K562 (cell line): ENCODE measurements at regions not wholly inside any gene's neighbourhood (a gene's known extent, or its start where the extent isn't known, plus 50 kb on each side); places are given as distances from the start of the nearest gene placed in this dataset.
A peak's percentile ranks its signal among the peaks of the same experiment; 100 is the strongest.
"Not testable (repeated sequence)": the region's sequence is repeated elsewhere in the genome, so short reads cannot be mapped to it uniquely, and the experiment has no call there.

Source experiments
- ATAC-seq: fragments of 200-7000 bp; cut with Tn5 transposase; 3 replicates; pipeline ENCODE4 v1.9.1; 2020; ENCODE audit warnings: moderate library complexity
- BruUV-seq: library from RNA; stranded (reverse); fragments of 400-500 nt; replicated peaks from 2 replicates; lab custom pipeline; 2021; lab: Mats Ljungman, UMichigan
- CTCF ChIA-PET: fragments of 300-600 bp; formaldehyde crosslinking; extraction: SDS; loops from one replicate; lab custom pipeline; 2021; ENCODE audit warnings: low intra/inter-chr PET ratio; lab: Yijun Ruan, JAX
- POLR2A ChIA-PET: fragments of 300-600, 350-650 bp; sonication (Branson Sonifier 250); formaldehyde crosslinking; extraction: SDS; loops from one replicate; lab custom pipeline; 2021; ENCODE audit warnings: antibody characterized with exemption, inconsistent platforms; lab: Yijun Ruan, JAX
- DNase-seq, 4 experiments: peaks; one replicate each; pipeline versions ENCODE4 v3.0.0 to v3.0.0-alpha.2; 2011 to 2018; ENCODE audit warnings: low spot score in 3 of 4, mixed read lengths in 3 of 4; ENCODE audit errors: extremely low read depth in 1 of 4
- FAIRE-seq: peaks from 2 replicates; lab custom pipeline; 2011; peaks lifted over from hg19 to GRCh38; lab: Jason Lieb, UNC
- H2AFZ ChIP-seq: 2 replicates; pipeline ENCODE4 v1.6.0; 2011; ENCODE audit warnings: low read depth, low read length, control low read depth, inconsistent platforms
- H3K27ac ChIP-seq: fragments of 200-600 bp; 3 replicates; pipeline ENCODE4 v1.8.0; 2011; ENCODE audit warnings: low read depth, mild to moderate bottlenecking, control low read depth, inconsistent platforms, low read length, moderate library complexity, mixed read lengths; ENCODE audit errors: extremely low read depth
- H3K27me3 ChIP-seq, 2 experiments: fragments of 300-600 bp in 1 of 2; 2 replicates in 1 of 2; 3 replicates in 1 of 2; pipeline versions ENCODE4 v1.6.0 to v1.8.0; 2011; ENCODE audit warnings: inconsistent platforms in 2 of 2, low read length in 2 of 2, mild to moderate bottlenecking in 1 of 2, mixed read lengths in 1 of 2, moderate library complexity in 1 of 2; ENCODE audit not compliant: control insufficient read depth in 2 of 2, insufficient read depth in 2 of 2
- H3K36me3 ChIP-seq: fragments of 300-600 bp; 3 replicates; pipeline ENCODE4 v1.8.0; 2011; ENCODE audit warnings: mild to moderate bottlenecking, low read length, inconsistent platforms; ENCODE audit not compliant: control insufficient read depth, insufficient read depth
- H3K4me1 ChIP-seq, 2 experiments: fragments of 200-600 bp in 1 of 2; replicated peaks in 1 of 2; 2 replicates in 1 of 2; 3 replicates in 1 of 2; pipeline versions ENCODE4 v1.5.1 to v1.8.0; 2011; ENCODE audit warnings: inconsistent platforms in 2 of 2, low read length in 2 of 2, mild to moderate bottlenecking in 1 of 2, mixed read lengths in 1 of 2, moderate library complexity in 1 of 2; ENCODE audit not compliant: control insufficient read depth in 2 of 2, insufficient read depth in 2 of 2
- H3K4me2 ChIP-seq: 2 replicates; pipeline ENCODE4 v1.6.1; 2011; ENCODE audit warnings: low read length, control low read depth, inconsistent platforms, mixed read lengths; ENCODE audit not compliant: insufficient read depth
- H3K4me3 ChIP-seq: fragments of 200-600 bp; sonication (generic), shearing (Covaris generic); 2 replicates; pipeline ENCODE4 v1.5.1; 2016; ENCODE audit warnings: control low read depth, inconsistent platforms
- H3K79me2 ChIP-seq: fragments of 200-600 bp; 3 replicates; pipeline ENCODE4 v1.8.0; 2011; ENCODE audit warnings: low read length, inconsistent platforms; ENCODE audit not compliant: control insufficient read depth, insufficient read depth
- H3K9ac ChIP-seq, 2 experiments: 2 replicates each; pipeline versions ENCODE4 v1.6.0 to v1.6.1; 2011; ENCODE audit warnings: low read depth in 2 of 2, low read length in 2 of 2, control low read depth in 1 of 2, inconsistent platforms in 1 of 2, mild to moderate bottlenecking in 1 of 2, mixed read lengths in 1 of 2; ENCODE audit not compliant: insufficient read depth in 1 of 2
- H3K9me1 ChIP-seq: one replicate; pipeline ENCODE4 v1.6.0; 2011; ENCODE audit warnings: inconsistent platforms, mild to moderate bottlenecking, low read length, moderate library complexity; ENCODE audit not compliant: control insufficient read depth, insufficient read depth
- H3K9me3 ChIP-seq: replicated peaks from 2 replicates; pipeline ENCODE4 v1.5.1; 2011; ENCODE audit warnings: low read depth, low read length, inconsistent platforms; ENCODE audit not compliant: control insufficient read depth, insufficient read depth
- H4K20me1 ChIP-seq: replicated peaks from 2 replicates; pipeline ENCODE4 v1.6.1; 2011; ENCODE audit warnings: low read length, inconsistent platforms, mixed read lengths; ENCODE audit not compliant: control insufficient read depth, insufficient read depth
- WGBS: fragments of 100-300 bp; shearing (Covaris generic); methylation state at CpG from one replicate; pipeline ENCODE4 v1.1.6; 2016; ENCODE audit warnings: low coverage, mixed read lengths; ENCODE audit not compliant: insufficient coverage; ENCODE audit errors: missing lambda C conversion rate; 5-methylcytosine and 5-hydroxymethylcytosine counted together
- in situ Hi-C: fragments of 300-500 bp; cut with MboI; formaldehyde crosslinking; loops from 4 replicates; pipeline ENCODE4 v1.15.0; 2018; ENCODE audit warnings: inconsistent platforms, mixed read lengths
- intact Hi-C: fragments of 100-400 bp; cut with micrococcal nuclease; formaldehyde crosslinking; loops from 2 replicates; pipeline ENCODE4 v1.14.2; 2022

DNA sequence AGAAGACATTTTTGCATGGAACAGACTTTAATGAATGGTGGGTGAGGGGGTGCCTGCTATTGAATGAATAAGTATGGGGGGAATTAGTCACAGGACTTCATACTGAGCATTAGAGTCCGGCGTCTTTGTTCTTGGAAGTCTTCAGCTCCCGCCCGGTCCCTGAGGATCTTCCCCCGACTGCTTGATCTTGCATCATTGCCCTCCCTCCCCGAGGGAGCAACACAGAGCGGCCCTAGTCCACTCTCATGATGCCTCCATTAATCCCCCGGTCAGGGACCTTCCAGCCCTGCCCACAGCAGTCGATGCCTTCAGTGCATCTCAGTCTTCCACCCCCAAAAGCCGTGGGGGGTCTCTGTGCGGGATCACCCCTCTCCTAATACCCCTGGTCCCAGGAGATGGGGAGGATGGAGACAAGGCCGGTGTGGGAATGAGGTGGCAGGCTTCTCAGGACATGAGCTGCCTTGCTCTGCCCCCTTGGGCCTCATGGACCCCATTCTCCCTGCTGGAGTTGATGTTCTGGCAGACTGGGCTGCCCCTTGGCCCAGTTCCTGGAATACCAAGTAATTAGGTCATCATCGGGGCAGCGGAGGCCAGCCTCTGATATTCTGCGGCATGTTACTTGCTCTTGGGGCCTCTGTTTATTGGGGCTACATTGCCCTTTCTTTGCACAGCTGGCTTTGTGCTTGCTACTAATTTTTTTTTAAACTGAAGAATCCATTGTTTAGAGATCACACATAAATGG is 110.5 kb upstream of the PLGLB2 start:
- H3K4me1 ChIP-seq, FAIRE-seq, H2AFZ ChIP-seq, H3K36me3 ChIP-seq, BruUV-seq, H3K9me1 ChIP-seq, H3K4me2 ChIP-seq, H3K4me3 ChIP-seq, ATAC-seq, H3K9ac ChIP-seq, H3K9me3 ChIP-seq, intact Hi-C loops, H3K27ac ChIP-seq, in situ Hi-C loops, CTCF ChIA-PET, H4K20me1 ChIP-seq, POLR2A ChIA-PET, H3K27me3 ChIP-seq, H3K79me2 ChIP-seq: not testable (repeated sequence)
- DNase-seq: peak in 1 of 4 experiments; percentile 5
- 83% methylated on average over 11 of the region's 15 CpGs for WGBS

DNA sequence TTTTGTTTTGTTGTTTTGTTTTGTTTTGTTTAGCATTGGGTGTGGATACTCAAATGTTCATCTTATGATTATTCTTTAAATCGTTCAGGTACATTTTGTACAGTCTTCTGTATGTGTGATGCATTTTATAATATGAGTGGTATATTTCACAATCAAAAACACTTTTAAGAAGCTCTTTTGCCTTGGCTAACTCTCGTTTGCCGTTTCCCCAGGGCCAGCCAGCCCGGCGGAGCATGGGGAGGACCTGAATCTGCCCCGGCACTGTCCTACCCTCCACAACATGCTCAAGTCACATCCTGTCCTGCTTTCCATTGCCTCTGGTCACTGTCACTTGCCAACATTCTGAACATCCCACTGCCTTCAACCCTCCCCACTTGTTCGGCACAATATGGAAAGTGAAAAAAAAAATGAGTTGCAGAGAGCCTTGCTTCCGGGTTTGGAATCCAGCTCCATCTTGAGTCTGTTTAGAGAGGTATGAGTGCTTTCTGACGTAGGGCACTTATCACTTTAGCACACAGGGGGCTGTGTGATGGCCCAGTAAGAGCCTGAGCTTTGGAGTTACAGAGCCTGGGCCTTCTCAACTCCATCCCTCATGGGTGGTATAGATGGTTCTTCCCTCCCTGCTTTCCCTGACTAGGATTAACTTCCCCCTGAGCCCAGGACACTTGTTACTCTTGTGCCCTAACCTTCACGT is 109.6 kb upstream of the PLGLB2 start:
- WGBS: 83% methylated on average over 7 of the region's 10 CpGs
- H3K27ac ChIP-seq, in situ Hi-C loops, H3K4me2 ChIP-seq, DNase-seq, BruUV-seq, H3K36me3 ChIP-seq, H3K27me3 ChIP-seq, H3K9me1 ChIP-seq, FAIRE-seq, H3K9ac ChIP-seq, H2AFZ ChIP-seq, H3K9me3 ChIP-seq, H4K20me1 ChIP-seq, POLR2A ChIA-PET, intact Hi-C loops, ATAC-seq, H3K4me1 ChIP-seq, CTCF ChIA-PET, H3K79me2 ChIP-seq, H3K4me3 ChIP-seq: not testable (repeated sequence)

DNA sequence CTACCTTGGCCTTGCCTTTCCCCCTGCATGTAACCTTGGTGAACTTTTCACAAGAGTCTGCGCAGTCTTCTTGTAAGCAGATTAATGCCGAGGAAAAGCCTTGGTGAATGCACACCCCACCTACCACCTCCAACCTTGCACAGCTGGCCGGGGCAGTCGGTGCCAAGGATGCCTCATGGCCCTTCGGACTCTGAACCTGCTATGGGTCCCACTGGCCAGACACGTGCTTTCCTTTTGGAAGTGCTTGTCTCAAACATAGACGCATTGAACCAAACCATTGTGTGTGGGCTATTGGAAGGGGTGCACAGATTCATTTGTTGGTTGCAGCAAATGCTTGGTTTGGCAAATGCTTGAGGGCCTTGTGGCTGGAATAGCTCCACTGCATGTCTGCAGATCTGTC is 109.0 kb upstream of the PLGLB2 start:
- H3K36me3 ChIP-seq, DNase-seq, H3K9me3 ChIP-seq, H3K79me2 ChIP-seq, H3K4me3 ChIP-seq, H3K27me3 ChIP-seq, in situ Hi-C loops, H3K9ac ChIP-seq, ATAC-seq, H4K20me1 ChIP-seq, CTCF ChIA-PET, BruUV-seq, H3K27ac ChIP-seq, H2AFZ ChIP-seq, H3K4me2 ChIP-seq, FAIRE-seq, H3K9me1 ChIP-seq, intact Hi-C loops, H3K4me1 ChIP-seq, POLR2A ChIA-PET: not testable (repeated sequence)
- 75% methylated on average over 2 of the region's 7 CpGs for WGBS
